HG03108 (cell line): ENCODE measurements at regions not wholly inside any gene's neighbourhood (a gene's known extent, or its start where the extent isn't known, plus 50 kb on each side); places are given as distances from the start of the nearest gene placed in this dataset.

Source experiments
- ATAC-seq: cut with Tn5 transposase; IDR thresholded peaks from one replicate; pipeline ENCODE4 v1.9.1; 2021; ENCODE audit warnings: moderate library complexity; ENCODE audit not compliant: unreplicated experiment

DNA sequence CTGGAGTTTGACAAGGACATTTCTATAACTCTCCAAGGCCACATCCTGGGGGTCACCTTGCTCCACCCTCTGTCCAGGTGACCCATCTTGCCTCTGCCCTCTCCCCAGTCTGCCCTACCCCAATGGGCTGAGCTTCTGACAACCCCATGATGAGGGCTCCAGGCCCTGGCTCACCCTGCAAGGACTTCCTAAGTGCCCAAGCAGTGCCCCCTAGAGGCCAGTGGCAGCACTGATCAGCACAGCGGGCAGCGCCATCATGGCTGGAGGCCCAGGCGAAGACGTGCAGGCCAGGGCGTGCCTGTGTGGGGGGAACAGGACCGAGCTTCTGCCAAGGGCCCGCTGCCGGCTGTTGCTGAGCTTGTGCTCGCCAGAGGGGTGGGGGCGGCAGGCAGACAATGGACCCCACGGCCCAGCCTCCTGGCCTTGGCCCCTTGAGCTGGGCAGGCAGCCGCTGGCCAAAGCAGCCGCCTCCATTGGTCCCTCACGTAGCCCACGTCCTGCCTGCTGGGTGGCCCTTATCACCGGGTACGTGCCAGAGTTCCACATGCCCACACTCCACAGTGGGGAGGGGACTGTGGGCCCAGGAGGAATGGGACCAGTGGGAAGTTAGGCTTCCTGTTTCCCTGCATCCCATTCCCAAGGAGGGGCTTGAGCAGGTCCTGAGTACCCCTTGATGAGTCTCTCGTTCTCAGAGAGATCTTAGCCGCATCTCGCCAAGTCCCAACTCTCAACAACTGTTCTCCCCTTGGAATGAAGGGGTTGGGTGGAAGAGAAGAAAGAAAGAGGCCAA, 64.3 kb downstream of the MRPL14 start:
- ATAC-seq: no peak

DNA sequence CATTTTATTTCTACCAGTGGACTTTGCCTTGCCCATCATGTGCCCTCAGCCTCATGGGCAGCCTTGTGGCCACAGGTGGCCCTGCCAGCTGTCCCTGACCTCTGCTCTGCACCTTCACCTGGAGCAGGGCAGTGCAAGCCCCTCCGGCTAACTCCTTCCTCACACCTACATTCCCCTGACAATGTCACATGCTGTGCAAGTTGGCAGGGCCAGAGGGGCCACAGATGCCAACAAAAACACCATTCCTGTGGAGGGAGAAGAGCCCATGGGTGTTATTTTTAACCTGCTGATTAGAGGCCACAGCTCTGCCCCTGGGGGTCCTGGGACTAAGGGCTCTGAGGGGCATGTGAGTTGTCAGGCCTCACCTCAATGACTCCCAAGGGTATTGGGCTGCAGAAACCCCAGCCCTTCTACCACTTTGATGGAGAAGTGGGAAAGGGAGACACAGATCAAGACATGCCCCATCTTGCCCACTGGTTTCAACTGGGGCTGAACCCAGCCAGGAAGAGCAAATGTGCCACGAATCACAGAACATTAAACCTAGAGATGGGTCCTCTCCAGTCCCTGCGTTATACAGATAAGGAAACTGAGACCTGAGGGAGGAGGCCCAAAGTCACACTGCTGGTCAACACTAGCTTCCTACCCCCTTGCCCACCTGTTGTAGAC, 65.0 kb downstream of the MRPL14 start:
- ATAC-seq: no peak

DNA sequence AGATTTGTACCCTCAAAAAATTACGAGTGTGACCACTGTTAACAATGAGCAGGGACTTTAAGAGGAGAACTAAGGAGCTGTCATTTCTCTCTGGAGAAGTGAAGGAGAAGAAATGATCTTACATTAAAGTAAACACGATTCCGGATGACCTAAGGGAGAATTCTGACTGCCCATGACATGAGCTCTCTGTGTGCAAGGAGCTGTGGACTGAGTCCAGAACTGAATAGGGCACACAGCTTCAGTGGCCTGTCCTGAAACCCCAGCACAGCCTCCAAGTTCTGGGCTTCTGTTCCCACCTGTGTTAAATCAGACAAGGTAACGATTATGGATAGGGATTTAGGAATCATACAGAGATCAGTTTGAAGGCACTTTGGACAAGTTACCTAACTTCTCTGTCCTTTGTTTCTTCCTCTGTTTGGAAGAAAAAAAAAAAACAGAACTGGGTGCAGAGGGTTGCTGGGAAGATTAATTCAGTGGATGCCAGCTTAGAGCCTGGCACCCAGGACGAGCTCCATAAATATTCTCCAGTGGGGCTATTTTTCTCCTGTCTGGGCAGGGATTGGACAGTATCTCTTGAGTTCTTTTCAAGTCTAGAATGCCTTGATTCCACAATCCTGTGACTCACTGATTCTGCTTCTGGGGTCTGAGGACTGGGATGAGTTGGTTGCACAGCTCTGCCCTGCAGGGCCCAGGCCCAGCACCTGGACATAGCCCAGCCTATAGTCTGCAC, 65.7 kb downstream of the MRPL14 start:
- ATAC-seq: no peak

DNA sequence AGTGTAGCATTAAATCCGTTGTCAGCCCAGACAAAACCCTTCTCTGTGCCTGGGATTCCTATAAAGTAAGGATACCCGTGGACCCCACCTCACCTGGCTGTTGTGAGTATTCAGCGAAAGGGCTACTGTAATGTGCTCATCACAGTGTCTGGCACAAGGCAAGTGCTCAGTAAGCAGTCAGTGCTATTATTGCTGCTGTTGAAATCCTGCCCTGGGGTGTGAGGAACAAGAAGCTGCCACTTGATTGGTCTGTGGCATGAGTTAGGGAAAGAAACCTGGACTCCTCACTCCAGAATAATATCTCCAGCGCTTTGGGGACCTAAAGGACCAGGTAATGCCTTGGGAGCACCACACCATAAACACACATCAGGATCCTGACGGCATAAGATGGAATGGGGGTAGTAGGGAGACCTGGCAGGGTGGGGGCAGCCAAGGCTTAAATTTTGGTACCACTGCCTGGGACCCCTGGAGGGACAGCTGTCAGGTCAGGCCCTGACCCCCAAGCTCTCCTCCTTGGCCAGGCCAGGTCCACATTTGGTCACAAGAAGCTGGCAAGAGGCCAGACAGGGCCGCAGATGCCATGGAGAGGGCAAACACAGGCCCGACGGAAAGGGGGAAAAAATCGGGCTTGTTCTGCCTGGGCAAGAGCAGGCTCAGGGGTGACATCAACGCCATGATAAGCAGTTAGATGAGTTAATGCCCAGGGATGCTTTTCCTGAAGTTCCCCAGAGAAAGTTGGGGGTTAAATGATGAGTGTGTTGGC, 66.5 kb downstream of the MRPL14 start:
- ATAC-seq: no peak

DNA sequence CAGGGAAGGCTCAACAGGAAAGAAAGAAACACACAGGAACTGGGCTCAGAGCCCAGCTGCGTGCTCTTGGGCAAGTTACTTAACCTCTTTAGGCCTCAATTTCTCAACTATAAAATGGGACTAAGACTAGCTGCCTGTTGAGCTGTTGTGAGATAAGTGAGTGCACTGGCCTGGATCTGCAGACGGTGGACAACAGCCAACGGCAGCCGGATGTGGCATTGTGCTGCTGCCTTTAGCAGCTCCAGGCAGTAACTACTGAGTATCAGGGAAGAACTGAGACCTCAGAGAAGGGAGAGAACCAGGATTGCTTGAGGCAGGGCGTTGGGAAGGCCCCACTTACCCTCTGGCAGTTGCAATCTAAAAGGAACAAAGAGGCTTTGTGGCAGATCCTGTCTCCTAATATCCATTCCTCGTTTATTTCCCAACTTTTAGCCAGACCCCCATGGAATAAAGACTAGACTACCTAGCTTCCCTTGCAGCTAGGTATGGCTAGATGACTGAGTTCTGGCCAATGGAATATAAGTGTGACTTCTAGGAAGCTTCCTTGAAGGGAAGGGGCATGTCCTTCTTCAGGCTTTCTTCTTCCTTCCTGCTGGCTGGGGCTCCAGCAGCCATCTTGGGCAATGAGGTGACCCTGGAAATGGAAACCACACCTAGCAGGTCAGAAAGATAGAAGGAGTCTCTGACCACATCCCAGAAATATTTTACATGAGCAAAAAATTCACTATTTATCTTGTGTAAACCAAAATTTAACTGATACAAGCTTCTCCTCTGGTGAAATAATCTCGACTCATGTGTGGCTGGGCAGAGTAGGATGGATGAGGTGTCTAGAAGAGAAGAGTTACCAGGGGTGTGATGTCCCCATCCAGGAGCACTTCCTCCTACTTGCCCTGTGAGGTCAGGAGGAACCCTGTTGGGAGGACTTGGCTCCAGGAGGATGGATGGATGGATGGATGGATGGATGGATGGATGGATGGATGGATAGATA, 67.6 kb downstream of the MRPL14 start:
- ATAC-seq: no peak

DNA sequence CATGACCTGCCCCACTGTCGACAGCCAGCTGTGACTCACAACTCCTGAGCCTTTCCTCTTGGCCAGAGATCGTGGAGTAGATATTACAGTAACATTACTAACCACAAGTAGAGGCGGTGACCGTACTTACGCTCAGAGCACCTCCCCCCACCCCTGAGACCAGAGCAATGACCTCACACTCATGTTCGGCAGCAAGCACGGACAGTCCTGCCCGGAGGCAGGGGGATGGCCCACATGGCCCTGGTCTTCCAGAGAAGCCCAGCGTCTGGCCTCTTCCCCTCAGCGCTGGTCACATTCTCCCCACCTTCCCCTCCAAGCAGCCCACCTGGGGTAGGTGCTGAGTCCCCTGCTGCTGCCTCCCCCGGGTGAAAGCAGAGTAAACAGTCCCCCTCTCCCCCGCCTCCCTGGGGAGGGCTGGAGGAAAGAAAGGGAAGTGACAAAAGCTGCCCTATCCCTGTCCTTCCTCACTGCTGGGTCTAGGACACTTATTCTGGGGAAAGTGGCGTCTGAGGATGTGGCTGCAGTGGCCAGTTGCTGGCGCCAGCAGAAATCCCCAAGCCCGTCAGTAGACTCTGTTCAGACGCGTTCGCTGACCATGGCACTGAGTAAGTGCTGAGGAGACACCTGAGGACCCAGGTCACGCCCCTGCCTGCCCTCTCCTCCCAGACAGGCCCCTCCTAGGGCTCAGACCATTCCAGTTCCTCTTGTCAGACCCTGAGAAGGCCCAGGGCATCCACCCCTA, 68.5 kb downstream of the MRPL14 start:
- peak; percentile 64 for ATAC-seq

DNA sequence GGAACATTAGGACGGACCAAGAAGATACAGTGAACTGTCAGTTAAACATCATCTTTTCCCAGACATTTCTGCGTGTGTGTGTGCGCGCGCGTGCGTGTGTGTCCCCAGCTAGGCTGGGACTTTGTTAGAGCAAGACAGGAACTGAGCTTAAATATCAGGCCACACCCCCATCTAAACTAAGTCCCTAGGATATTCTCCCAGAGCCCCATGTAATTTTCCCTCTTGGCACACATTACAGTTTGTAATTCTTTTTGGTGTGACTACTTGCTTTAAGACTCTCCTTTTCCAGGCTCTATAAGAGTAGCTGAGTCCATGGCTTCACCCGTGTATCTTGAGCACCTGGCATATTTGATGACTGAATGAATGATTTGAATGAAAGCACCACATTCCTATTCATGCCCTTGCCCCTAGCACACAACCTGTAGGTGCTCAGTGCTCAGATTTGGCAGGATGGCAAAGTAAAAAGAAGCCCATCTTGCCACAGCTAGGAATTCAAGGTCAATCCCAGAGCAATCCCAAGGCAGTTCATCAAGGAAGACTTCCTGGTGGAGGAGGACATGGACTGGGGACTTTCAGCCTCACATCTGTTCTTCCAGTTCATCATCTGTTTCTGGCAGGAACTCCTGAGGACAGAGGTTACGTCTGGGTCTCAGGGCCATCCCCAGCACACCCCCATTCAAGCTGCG, 69.2 kb downstream of the MRPL14 start:
- ATAC-seq: no peak

DNA sequence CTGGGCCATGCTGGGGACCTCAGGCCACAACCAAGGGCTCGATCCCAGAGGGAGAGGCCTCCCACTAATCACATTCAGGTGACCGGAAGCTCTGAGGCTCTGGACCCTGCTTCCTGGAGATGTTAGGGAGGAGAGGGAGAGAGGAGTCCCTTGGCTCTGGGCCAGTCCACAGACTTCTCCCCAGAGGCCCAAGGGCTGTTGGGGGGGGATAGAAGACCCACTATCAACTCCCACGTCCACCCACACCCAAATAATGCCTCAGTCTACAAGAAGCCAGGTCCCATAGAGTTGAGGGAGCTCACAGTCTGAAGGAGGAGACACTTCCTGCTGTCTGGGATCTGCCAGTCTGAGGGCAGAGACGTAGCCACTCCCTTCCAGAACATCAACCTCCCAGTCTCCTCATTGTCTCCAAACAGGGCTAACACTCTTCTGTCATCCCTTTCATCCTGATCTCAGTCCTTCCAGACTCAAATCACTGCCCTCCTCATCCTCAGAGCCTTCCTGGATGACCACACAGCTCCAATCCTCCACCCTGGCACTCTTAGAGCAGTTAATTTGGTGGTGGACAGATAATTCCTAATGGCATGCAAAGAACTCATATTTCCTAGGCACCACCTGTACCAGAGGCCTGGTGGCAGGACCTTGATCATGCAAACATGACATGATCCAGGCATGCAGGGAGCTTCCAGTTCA, 69.9 kb downstream of the MRPL14 start:
- no peak for ATAC-seq

DNA sequence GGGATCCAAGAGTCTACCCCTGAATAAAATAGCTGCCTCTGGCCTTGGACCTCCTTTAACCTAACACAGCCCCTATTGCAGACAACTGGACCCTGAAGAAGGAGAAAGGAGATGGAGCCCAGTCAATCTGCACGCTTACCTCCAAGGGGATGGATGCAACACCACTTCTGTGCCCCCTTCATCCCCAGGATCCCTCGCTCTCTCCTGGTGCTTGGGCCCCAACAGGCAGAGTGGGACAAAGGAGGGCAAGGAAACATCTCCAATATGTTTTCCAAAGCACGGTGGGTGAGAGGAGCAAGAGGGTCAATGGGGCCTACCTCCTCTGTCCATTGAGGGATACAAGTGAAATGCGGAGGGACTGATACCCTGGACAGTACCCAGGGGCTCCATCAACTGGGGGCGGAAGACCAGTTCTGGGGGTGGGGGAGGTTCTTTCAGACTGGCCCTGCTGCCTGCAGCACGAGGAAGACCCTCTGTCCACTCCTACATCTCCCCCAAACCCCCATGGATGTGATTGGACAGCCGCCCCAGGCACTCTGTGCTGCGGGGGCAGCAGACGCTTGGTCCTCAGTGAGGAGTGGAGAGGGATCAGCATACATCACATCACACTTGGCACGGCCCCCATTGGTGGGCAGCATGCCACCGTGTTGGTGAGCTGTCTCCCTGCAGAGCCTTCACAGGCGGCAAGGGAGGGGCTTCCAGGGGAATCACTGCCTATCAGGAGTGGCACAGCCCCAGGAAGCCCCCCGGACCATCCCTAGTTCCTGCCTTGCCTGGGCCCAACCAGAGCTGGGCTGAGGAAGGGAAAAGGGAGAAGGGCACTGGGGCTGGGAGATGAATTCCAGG, 70.6 kb downstream of the MRPL14 start:
- no peak for ATAC-seq

DNA sequence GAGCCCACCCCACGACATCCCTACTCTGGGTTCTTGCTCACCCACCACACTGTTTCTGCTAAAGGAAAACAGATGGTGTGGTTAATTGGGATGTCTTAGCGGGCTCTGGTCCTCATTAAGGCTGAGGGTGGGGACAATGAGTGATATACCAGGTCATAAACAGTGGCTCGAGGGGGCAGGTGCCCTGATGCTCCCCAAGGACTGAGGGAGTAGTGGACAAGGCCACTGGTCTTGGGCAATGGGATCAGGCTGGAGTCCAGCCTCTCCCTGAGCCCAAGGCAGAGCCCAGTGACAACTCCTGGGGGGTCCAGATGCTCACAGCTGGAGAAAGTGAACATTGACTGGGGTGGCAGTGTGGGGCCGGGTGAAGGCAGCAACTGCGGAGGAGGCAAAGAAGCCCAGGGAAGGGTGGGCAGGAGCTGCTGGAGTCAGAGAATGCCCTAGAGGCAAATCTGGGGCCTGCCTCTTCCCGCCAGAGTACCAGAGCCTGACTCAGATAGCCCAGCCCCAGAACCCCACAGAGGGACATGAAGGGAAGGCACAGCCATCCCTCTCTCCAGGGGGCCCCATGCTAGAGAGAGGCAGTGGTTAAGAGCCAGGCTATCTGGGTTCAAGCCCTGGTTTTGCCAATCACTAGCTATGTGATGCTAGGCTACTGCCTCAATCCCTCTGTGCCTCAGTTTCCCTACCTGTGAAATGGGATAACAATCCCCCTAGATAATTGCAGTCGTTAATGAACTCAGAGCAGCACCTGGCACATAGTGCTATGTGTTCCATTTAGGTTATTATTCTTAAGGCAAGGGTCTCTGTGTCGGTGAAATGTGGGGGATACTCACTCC, 72.3 kb downstream of the MRPL14 start:
- no peak for ATAC-seq

DNA sequence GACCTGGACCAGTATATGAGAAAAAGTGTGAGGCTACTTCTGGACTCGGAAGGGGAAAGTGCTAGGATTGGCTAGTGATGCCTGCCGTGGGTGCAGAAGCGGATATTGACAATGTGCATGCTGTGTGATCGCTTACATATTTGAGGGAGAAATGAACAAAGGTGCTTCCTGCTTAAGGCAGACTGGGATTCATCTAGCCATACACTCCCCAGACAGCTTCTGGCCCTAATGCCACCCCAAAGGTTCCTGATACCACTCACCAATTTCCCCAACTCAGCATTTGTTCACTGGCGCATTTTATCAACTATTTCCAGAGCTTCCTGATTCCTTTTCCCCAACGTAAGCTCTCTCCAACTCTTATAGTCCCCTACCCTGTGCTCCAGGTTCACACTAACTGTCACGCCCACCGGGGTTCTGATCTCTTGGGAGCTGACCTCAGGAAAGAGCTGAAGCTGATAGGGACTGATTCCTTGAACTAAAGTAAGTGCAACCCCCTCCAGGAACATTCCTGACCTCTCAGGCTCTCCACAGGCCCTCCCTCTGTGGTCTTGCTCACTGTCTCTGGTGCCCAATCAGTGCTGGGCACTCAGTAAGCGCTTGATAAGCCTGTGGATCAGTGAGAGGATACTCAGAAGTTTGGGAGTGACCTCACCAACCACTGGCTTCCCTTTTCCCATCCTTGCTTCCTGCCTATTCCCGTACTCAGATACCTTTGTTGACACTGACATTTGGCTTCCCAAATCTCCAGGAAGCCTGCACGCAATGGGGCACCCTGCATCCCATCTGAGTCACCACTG, 73.3 kb downstream of the MRPL14 start:
- no peak for ATAC-seq

DNA sequence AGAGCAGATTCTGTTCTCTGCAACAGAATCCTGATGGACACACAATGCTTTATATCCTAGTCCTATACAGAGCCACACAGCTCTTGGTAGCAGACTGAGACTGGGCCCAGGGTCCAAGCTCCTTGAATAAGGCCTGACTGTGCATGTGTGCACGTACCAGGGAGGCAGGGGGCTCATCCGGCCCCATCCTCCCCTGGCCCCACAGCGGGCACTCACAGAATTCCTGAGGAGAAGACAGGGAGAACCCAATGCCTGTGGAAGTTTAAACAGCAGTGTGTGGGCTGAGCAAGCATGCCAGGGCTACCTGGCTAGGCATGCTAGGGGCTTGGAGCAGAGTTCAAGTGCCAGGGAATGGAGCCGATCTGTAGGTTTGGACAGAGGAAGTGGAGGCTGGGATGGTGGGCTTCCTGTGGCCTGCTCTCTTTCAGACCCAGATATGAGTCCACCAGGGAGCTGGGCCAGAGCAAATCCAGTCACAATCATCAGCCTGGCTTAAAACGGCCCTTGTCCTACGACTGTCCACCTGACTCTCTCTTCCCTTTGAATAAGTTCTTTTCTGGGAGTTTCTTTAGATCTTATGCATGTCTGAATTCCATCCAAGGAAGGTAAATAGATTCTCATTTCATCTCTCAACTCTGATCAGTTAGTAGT, 74.0 kb downstream of the MRPL14 start:
- no peak for ATAC-seq

DNA sequence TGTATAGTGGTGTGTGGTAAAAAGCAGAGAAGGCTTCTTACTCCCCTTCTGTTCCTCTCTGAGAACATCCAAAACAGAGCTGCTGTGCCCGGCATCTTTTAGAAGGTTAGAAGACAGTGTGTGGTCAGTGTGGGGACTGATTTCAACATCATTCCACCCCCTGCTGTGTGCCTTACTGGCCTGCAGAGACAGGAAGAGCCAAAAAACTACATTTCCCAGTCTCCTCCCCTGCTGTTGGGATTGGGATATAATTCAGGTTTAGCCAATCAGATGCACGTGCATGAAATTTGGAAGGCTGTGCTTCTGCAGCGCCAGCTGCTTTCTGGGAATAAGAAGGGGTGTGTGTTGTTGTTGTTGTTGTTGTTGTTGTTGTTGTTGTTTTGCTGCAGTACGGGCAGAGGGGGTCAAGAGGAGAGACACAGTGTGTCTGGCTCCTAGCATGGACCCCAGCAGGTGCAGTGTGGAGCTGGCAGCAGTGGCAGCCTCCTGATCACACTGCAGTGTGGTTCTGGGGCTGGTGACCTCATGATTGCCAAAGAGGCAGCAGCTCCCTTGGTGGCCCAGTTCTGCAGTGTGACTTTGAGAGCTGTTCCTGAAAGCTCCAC, 74.7 kb downstream of the MRPL14 start:
- ATAC-seq: no peak

DNA sequence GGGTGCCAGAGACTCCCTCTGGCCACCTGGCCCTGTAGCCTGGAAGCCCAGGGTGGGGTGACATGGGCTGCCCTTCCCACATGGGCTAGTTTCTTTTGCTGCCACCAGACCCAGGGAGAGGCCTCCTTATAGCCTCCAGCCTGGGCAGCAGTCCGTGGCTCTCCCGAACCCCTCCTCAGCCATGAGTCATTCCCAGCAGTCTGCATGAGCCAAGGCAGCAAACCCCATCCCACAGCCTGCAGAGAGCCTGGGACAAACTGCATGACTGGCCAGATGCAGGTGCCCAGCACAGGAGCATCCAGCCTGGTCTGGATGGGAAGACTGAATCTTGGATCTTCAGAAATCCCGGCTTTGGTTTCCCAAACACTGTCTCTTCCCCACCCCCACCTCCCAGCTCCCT, 75.7 kb downstream of the MRPL14 start:
- ATAC-seq: no peak
